Activated CD8-positive, alpha-beta memory T cell treated with anti-CD3 and anti-CD28 coated beads, Interleukin-2, amount 50 U/mL, for 48 hours (primary cell): ENCODE measurements at regions not wholly inside any gene's neighbourhood (a gene's known extent, or its start where the extent isn't known, plus 50 kb on each side); places are given as distances from the start of the nearest gene placed in this dataset.
"Not testable (repeated sequence)": the region's sequence is repeated elsewhere in the genome, so short reads cannot be mapped to it uniquely, and the experiment has no call there.

Experiments
- DNase-seq: peaks from one replicate; pipeline ENCODE4 v3.0.0-alpha.2; 2020

DNA sequence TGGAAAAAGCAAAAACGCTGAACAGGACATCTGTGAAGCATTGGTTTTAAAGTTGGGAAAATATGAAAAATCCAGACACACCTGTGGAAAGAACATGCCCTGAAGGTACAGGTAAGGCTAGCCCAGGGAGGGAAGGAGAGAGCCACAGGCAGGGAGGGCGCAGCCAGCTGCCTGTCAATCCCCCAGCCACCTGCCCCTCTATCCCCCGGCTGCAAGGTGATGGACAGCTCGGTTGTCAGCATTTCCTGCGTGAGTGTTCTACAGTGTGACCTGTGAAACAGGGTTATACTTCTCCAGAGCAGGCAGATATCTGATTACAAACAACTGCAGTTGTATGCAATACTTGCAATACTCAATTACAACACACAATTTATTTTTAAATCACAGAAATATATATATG lies 358.1 kb downstream of the SMOC2 start:
- no peak for DNase-seq

GRCh38 chr6:168796106-168796505 lies 355.1 kb downstream of the SMOC2 start:
- DNase-seq: no peak

GRCh38 chr6:168795611-168796010 lies 354.6 kb downstream of the SMOC2 start:
- not testable (repeated sequence) for DNase-seq

DNA sequence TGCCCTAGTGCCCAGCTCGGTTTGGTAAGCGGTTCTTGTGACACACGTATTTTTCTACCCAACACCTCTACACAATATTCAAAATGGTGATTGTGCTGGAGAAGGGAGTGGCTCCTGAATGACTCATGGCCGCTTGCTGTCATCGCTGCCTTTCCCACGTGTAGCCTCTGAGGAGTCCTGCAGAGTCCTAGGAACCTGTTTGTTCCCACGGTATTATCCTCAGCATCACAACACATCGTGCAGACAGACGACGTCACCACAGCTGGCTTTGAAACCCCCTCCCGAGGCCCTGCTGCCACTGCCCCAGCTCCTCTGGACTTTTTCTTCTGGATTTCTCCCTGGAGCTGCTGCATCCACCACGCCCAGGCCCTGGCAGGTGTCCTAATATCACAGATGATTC lies 353.5 kb downstream of the SMOC2 start:
- no peak for DNase-seq

GRCh38 chr6:168793649-168794048 lies 352.7 kb downstream of the SMOC2 start:
- no peak for DNase-seq

DNA sequence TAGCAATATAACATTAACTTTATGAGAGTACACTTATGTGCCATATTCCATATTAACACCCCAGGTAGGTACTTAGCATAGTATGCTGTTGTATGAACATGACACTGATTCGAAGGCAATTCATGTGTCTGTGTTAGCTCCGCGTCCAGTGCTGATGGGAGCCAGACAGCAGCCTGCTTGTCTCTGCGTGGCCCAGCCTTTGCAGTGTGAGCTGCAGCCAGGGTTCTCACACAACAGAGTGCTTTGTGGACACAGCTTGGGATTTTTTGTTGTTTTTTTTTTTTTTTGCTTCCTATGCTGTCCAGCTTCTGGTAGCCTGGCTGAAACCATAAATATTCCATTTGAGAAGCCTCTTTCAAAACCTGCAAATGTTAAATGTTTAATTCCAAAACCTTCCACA lies 350.9 kb downstream of the SMOC2 start:
- DNase-seq: no peak

GRCh38 chr6:168789699-168790098 lies 348.7 kb downstream of the SMOC2 start:
- DNase-seq: no peak

GRCh38 chr6:168785720-168786511 lies 344.9 kb downstream of the SMOC2 start:
- no peak for DNase-seq

DNA sequence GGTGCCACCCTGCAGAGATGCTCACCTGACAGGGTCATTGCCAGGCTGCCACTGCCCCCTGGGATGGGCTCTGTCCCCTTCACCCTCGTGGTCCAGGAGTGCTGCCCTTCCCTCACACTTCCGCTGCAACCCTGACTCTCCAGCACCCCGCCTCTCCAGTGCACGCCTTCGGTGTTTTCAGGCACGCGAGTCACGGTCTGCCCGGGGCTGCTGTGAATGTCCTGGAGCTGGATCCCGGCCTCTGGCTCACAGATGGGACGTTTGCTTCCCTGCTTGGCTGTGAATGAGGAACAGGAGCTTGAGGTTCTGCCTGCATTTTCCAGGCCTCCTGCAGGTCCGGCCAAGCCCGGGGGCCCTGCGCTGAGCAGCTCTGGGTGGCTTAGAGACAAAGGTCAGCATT lies 343.4 kb downstream of the SMOC2 start:
- no peak for DNase-seq

DNA sequence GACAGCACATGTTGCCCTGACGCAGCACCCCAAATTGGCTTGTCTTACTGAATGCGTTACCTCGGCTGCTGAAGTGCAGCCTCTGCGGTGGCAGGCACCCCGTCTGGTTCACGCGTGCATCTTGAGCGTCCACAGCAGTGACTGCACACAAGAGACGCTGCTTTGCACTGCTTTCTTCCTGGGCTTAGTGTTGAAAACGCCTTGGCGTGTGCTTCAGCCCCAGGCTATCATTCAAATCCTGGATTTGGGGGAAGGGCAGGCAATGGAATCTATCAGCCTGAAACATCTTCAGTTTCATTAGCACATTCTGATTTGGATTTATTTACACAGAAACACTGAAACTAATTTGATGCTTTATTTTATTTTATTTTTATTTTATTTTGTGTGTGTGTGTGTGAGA lies 342.7 kb downstream of the SMOC2 start:
- DNase-seq: no peak

DNA sequence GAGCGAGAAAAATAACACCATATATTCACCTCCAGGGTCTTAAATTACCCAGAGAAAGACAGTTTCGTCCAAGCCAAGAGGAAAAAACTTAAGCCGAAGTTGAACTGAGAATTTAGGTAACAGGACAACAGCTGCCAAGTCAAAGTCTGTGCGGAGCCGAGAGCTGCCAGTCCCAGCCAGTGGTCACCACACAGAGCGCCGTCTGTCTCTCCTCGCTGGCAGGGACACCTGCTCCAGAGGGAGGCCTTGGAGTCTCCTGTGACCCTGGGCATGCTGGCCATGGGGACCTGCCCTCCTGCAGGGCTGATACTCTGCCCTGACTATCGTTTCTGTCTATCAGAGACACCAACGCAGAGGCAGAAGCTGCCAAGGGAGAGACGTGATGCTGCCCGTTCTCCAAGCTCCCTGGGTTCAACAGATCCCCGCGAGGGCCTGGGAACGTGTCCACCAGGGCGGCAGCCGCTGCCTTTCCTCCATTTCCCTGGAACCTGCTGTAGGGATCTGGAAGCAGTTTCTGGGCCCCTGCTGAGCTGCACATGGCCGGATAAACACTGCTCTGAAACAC lies 341.3 kb downstream of the SMOC2 start:
- DNase-seq: no peak

- no peak for DNase-seq
These were observed 337.2 kb downstream of the SMOC2 start for GRCh38 chr6:168778201-168778600.

DNA sequence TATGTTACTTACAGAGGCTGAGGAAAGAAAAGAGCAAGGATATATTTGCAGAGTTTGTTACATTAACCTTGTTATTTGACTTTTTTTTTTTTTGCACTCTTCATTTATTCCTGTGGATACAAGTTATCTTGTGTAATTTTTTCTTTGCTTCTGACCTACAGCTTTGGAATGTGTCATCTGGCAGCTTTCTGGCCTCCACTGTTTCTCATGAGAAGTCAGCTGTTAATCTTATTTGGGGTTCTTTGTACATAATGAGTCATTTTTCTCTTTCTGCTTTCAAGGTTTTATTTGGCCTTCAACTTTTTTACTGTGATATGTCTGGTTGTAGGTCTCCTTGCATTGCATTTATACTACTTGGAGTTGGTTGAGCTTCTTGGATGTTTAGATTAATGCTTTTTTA lies 333.4 kb downstream of the SMOC2 start:
- DNase-seq: no peak

- no peak for DNase-seq
These were observed 332.8 kb downstream of the SMOC2 start for GRCh38 chr6:168773788-168774187.

GRCh38 chr6:168765752-168766151 lies 324.8 kb downstream of the SMOC2 start:
- DNase-seq: no peak

DNA sequence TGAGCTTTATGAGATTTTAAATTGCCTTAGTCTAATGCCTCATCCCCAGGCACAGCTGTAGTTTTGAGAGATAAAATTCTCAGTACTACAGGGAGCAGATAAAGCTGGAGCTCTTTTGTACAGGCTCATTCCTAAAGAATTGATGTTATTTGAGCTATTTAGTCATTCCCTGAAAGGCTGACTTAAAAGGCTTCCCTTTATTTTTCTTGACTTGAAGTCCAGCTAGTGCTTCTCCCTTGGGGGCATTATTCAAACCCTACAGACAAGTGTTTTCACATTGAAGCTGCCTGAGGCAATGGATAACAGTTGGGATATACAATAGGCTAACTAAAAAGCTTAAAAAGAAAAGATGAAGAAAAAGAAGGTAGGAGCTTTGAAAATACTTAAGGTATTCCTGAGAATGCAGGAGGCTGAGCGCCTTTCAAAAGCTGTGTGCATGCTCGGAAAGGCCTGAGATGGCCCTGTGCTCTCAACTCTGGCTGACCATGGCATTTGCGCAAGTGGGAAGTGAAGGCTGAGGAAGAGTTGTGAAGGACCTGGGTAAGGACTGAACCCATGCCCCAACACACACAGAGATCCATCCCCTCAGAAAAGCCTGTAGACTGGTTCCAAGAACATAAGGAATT lies 315.1 kb downstream of the SMOC2 start:
- DNase-seq: no peak

GRCh38 chr6:168746643-168747042 lies 305.7 kb downstream of the SMOC2 start:
- no peak for DNase-seq

DNA sequence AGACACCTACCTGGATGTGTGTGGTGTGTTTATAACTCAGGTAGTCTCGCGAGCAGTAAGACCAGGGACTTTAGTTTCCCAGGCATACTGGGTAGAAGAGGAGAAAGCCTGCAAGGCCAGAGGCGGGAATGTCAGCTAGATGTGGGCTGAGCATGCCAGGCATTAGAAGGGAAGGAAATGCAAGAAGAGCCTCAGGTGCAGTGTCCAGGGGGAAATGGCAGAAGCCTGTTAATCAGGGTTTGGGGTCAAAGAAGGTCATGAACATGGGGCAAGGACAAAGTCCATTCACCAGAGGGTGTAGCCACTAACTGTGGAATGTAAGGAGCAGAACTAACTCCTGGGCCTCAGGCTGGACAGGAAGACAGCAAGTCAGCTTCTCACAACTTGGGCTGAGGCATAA lies 305.0 kb downstream of the SMOC2 start:
- no peak for DNase-seq

DNA sequence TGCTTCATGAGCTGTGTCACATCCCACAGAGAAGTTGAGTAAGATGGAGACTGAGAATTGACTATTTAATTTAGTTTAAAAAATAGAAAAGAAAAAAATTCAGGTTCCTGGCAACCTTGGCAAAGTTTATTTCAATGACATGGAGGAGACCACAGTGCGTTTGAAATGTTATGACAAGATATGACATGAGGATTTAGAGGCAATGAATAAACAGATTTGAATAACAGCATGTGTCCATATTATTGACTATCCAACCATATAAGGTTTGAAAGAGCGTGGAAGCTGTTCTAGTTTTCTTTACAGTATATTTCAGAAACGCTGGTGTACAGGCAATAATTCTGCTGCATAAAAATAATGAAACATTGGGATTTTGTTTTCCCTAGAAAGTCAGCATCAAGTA lies 303.9 kb downstream of the SMOC2 start:
- DNase-seq: no peak

DNA sequence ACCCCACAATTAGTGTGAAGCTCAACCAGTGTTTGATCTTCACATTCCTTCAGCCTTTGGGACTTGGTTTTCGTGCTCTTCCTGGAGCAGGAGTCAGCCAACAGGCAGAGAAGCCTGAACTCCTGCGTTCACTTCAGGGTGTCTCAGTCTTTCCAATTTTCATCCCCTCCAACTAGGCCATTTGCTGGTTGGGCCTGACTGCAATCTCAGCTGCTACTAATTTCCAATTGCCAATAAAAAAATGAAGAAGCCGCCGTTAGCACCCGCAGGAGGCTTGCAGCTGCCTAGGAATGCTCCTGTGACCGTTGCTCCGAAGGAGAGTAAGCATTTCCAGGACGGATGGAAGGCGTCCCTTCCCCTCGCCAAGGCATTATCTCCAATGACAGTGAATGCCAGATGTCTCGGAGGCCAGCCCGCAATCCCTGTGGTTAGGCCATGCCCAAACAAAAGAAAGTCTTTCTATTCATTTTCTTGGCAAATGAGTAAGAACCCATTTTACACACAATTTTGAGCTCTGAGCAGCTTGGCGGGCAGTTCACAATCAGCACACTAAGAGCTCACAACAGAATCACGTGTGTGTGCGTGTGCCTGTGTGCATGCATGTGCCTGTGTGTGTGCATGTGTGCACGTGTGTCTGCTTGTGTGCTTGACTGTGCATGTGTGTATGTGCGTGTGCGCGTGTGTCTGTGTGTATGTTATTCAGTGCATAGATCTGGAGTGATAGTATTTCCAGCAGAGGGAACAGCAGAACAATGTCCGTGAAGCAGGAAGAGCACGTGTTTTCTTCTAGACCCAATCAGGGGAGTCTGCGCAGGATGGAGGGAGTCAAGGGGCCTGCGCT lies 301.2 kb downstream of the SMOC2 start:
- no peak for DNase-seq

DNA sequence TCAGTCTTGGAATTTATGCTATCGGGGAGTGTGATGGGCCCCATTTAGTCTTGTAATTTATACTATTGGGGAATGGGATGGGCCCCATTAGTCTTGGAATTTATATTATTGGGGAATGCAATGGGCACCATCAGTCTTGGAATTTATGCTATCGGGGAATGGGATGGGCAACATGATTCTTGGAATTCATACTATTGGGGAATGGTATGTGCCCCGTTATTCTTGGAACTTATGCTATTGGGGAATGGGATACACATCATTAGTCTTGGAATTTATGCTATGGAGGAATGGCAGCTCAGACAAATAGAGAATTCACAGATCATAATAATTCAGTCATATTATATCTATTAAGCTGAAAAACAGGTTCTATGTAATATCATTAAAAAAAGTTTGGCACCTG lies 300.3 kb downstream of the SMOC2 start:
- no peak for DNase-seq

DNA sequence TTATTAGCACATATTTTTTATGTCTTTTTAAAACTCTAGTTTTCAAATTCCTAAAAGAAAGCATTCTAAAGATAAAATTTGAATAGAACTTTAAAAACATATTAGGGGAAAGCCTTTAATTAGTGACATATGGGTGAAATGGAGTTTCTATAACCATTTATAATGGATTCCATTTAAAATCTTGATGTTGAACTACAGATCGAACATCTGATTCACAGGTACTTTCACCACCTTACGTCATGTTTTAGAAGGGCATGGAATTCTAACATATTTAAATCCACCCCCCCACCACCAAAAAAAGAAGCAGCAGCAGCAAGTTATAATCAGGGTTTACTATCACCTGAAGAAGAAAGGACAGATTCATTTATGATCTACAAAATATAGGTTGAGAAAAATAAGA lies 298.4 kb downstream of the SMOC2 start:
- no peak for DNase-seq

- DNase-seq: no peak
These were observed 296.5 kb downstream of the SMOC2 start for GRCh38 chr6:168737481-168737880.

DNA sequence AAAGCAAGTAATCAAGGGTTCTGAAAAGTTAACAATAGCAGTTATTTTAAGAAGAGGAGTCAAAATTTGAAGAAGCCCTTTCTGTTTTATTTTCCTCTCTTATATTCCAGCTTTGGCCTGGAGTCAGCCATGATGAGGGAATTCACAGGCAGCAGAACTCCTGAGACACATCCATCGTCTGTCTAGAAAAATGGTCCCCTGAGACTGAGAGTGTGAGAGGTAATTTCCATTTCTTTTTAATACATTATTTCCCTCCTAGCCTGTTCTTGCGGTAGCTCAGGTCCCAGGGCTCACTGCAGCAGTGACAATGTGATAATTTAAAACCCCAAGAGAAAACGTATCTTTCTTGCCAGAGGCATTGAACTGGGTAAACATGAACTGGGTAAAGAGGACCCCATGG lies 296.0 kb downstream of the SMOC2 start:
- no peak for DNase-seq
